ENCODE measurements at regions not wholly inside any gene's neighbourhood (a gene's known extent, or its start where the extent isn't known, plus 50 kb on each side); places are given as distances from the start of the nearest gene placed in this dataset.
"Not testable (repeated sequence)": the region's sequence is repeated elsewhere in the genome, so short reads cannot be mapped to it uniquely, and the experiment has no call there.

DNA sequence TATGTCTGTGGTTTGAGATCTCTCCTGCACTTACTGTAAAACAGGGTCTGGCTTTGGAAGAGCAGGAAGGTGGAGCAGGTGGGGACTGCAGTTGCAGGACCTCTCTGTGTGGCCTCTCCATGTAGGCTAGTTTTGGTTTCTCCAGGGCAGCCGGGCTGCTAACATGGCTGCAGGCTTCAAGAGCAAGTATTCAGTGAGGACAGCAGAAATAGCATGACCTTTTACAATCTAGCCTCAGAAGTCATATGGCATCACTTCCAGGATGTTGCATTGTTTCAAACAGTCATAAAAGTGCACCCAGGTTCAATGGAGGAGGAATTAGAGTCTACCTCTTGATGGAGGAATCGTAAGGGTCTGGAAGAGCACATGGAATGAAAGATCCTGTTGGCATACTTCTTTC is 728.7 kb downstream of the NTRK3 start:
- no peak for DNase-seq

DNA sequence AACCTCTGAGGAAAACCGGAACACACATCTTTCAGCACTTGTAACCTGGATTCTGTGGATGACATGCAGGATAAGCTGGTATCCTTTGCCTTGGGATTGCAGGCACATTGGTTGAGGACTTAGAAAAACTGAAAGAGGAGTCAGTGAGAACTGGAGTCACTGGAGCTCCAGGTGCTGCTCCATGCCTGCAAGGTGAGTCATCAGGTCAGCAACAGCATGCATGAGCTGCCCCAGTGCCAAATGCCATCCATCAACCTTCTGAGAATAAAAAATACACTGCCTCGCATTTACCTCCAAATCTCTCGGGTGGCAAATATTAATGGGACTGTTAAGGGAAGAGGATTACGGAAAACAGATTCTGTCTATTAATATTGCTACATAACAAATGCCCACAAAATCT is 729.1 kb downstream of the NTRK3 start:
- DNase-seq = no peak

DNA sequence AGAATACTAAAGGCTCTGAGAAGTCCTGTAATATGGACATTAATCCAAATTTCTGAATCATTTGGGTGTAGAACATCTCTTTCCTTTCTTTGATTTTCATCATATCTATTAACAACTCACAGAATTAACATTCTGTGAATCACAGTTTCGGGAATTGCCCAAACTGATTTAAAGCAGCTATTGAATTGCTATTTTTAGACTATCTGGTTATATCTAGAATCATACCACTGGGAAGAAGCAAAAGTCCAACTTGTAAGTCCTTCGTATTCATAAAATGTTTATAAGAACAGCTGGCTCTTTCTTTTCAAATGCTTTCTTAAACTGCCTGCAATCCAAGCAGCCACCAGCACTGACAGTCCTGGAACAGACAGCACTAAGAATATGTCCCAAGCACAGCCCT is 733.0 kb downstream of the NTRK3 start:
- no peak for DNase-seq

DNA sequence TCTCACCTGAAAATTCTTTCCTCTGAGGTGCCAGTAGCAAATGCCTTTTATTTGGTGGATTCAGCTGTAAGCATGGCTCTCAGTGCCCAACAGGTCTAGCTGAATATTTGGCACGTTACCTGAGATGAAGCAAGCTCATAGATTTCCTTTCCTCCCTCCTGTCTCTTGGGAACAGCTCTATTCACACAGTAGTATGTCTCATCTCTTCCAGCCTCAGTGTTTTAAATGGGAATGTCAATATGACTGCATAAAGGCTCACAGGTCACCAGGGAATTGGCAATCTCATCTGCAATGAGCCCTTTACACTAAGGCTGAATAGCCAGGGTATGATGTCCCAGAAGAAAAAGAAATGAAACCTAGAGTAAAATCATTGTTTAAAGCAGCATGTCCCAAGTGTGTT is 733.5 kb downstream of the NTRK3 start:
- DNase-seq = no peak

DNA sequence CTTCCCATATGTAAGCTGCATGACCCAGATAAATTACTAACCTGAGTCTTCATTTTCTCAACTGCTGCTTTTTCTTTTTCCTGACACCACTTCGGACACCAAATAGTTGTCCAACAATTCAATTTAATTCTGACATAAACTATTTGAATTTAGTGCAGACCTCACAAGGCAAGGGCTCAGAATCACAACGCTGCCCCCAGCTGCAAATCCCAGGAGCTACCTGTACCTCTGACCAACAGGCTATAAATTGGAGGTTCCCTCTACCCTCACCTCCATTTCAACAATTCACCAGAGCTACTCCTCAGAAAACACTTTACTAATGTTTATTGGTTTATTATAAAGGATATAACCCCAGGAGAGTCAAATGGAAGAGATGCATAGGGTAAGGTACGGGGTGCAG is 737.6 kb downstream of the NTRK3 start:
- no peak for DNase-seq

DNA sequence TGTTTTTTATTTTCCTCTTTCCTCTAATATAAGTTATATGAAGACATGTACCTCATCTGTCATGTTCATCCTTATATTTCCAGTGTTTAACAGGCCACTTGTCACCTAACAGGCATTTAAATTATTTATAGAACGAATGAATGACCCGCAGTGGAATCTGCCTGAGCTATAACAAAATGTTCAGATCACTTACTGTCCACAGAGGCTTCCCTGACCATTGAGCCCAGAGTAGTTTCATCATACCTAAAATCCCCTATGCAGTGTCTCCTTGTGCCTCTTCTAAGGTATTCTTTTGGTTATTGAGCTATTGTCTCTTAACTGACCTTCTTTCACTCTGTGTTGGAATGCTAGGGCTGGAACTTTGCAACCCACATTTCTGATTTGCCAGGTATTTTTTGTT is 748.5 kb downstream of the NTRK3 start:
- no peak for DNase-seq

DNA sequence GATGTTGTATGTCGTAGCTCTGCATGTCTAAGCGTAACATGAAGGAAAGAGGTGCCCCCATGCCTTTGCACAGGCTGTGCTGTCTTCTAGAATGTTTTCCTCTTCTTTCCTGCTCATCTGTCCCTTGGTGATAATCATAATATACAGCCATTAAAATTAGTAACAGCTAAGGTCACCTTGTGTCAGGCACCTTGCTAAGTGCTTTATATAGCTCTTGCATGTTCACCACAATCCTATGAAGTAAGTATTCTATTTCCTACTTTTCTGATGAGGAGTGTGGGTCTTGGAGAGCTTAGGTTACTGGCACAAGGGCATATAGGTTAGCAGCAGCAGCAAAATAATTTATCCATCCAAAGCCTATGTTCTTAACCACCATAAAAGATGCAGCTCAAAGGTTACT is 754.4 kb downstream of the NTRK3 start:
- DNase-seq = no peak

DNA sequence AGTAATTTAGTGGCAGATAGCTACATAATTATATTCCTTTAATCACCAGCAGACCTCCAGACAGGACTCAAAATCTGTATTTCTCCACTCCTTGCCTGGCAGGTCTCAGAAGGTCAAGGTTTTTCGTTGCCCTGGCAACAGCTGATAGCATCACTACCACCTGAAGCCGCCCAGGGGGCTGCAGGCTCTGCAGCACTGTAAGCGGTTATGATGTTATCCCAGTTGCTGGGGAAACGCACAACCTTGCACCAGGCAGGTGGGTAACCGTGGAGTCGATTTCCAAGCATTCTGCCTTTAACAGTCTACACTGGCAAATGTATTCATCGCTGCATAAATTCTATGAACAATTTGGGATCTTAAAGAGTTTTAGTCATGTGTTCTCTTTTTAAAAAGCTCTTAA is 756.3 kb downstream of the NTRK3 start:
- no peak for DNase-seq

DNA sequence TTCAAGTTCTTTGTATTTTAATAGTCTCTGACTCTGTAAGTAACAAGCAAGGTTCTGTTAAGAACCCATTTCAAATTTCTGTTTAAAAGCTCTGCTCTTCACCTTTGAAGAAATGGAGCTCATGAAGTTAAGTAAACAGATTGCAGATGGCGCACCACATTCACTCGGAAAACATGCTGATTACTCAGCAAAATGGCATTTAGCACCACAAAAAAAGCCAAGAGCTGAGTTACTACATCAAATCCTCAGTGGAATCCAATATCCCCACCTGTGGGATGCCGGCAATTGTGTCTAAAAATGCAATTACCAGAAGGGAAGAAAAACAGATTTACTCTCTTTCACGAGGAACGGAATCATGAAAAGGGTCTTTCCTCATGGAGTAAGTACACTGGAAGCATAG is 758.0 kb downstream of the NTRK3 start:
- DNase-seq = no peak

DNA sequence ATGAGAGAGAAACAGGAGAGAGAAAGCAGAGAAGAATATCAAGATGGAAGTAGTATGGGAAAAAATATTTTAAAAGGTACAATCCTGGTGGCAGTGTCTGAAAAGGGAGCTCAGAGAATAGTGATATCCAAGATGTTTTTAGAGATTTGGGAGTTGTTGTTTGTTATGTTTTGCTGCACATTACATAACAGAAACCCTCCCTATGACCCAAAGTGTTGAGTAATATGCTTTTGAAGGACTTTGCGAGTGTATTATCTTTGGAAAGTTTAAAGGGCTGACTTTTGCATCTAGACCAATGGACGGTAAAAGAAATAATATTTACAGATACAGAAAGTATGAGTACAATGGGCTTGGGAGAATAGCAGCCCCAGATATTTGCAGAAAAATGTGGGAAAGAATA is 759.7 kb downstream of the NTRK3 start:
- no peak for DNase-seq

DNA sequence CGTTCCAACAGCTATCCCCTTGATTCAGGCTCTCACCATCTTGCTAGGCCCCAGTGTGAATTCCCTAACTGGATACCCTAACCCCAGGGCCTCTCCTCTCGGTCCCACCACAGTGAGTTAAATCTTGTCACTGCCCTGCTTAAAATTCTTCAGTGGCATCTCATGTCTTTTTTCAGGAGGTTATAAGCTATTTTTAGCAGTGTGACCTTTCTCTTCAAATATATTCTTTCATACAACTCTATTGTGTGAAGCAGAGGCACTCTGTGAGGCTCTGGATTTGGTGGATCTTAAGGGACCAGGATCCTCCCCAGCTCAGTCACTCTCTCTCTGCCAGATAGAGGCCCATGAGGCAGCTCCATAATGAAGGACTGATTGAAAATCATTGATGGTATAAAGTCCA is 760.4 kb downstream of the NTRK3 start:
- no peak for DNase-seq

DNA sequence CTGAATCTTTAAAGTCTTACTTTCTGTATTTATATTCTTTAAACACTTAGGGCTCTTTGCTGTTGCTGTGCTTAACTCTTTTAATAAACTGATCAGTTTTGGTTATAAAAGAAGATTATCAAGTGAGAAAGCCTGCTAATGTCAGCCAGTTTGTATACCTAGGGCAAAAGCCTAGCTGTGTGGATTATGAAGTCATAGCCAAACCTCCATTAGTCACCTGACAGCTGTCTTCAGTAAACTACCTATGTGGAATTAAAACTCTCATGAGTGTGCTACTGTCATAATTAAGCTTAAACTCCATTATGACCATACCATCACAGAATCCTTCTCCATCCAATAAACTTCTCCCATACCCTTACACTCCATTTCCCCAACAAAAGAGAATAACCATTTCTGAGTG is 762.7 kb downstream of the NTRK3 start:
- DNase-seq = no peak

DNA sequence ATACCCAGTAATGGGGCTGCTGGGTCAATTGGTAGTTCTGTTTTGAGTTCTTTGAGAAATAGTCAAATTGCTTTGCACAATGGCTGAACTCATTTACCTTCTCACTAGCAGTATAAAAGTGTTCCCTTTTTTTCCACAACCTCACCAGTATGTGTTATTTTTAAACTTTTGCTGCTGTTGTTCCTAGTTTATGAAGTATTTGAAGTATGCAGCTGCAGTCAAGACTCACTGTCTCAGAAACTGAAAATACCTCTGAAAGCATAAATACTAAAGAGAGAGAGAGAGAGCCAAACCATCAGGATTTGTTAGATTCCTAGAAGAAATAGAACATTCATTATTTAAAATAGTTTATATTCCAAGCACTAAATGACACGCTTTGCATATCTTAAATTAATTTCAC is 764.2 kb downstream of the NTRK3 start:
- DNase-seq = no peak

DNA sequence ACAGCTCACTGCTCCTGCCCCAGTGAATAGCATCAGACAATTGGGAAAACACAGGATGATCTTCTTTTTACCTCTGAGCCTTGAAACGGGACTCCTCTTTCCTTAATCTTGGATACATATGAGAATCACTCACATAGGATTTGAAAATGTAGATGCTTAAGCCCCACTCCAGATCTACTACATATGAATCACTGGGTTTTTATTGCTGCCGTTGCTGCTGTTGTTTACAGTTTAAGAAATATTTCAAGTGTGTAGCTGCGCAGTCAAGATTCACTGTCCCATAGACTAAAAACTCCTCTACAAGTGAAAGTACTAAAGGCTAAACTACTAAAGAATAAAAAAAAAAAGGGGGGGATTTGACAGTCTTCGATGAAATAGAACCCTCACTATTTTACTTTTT is 765.9 kb downstream of the NTRK3 start:
- no peak for DNase-seq

DNA sequence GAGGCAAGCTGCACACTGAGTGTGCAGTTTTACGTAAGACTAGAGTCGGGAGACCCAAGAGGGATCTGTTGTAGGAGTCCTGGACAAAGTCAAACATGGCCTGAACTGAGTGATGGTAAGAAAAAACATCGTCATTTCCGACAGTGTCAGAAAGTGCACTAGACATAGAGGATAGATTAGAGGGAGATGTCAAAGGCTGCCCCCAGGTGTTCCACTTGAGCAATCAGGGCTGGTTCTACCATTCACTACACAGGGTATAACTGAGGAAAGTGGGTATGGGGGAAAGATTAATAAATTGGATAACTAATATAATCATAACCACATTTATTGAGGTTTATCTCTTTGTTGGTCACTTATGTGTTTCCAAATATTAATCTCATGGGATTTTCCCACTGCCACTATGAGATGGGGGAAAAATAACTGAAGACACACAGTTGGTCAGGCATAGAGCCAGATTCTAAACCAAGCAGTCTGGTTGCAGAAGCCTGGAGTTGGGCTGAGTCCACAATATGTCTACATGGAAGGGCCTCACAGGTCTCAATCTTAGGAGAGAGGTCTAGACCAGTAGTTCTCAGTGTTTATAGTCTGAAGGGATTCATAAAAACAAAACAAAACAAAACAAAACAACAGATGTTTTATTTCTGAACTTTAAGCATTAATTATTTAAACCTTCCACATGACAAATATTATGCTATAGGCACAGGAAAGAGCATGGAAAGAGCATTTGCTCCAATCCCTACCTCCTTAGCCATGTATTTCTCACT is 766.5 kb downstream of the NTRK3 start:
- no peak for DNase-seq

DNA sequence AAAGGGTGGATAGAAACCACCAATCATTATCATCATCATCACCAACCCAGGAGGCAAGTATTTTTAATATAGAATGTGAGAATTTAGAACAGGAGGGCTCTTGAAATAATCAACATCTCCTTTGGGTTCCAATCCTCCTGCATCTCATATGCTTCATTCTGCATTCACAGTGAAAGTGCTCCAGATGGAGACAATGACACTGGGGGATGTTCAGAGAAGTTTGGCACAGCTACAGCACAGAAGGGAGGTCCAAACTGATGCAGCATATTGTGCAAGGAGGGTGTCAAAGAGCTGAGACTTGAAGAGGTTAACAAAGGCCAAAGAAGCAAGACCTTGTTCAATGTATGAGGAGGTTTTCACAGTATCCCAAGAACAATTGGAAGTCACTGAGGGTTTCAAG is 767.1 kb downstream of the NTRK3 start:
- no peak for DNase-seq

DNA sequence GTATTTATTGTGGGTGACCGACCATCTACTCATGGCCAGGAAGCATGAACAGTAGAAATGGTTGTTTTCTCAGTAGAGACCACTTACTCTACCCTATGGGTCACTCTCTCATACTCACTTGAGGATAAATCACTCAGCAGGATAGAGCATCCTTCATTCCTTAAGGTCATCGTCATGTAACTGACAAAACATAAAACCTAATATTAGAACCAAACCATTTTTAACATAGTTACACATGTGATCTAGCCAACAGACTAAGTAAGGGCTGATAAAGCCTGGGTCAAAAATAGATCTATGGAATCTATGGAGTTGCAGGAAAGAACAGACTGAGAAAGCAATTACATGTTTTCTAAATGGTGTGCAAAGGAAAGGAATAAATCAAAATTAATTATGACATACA is 769.1 kb downstream of the NTRK3 start:
- DNase-seq = no peak

DNA sequence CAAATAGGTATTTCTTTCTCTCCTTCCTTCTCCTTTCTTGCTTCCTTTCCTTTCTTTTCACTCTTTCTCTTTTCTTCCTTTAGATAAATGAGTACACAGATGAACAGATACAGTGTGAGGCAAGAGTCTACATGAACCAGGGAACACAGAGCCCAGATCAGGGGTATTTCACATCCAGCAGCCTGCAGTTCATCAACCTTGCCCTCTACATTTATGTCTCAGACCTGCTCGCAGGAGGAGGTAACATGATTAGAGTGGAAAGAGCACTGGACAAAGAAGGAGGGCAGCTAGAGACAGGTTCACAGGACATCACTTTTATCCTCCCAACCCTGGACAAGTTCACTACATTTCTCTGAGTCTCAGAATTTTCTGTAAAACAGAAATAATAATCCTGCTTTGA is 773.1 kb downstream of the NTRK3 start:
- no peak for DNase-seq

DNA sequence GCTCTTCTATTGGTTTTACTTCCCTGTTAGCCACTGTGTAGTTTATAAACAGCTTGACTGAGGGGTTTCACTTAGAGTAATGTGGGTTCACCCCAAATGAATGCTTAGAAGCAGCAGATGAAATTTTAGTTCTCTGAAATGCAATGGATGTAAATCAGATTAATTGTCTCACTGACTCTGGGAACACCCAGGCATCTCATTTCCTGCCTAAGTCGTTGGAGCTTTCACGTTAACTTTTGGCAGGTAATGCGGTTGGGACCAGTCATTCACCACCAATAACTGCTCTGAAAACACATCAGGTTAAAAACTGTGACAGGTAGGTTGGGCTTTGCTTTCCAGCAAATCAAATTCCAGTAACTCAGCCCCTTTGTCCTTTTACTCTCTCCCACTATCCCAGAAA is 775.4 kb downstream of the NTRK3 start:
- DNase-seq = no peak

DNA sequence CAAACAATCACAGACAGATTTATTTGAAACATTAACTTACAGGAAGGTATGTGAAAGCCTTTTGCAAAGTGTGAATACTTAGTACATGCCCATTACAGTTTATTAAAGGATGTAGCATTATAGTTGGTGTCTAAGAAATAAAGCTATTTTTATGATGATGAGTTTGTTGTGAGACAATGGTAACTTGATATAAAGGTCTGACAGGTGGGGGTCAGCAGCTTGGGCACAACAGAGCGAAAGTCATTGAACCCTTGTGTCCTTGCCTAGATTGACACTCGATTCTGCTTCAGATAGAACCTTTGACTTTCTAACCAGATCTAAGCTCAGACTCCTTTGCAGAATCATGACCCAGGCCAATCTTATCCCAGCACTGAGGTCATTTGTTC is 777.9 kb downstream of the NTRK3 start:
- no peak for DNase-seq

DNA sequence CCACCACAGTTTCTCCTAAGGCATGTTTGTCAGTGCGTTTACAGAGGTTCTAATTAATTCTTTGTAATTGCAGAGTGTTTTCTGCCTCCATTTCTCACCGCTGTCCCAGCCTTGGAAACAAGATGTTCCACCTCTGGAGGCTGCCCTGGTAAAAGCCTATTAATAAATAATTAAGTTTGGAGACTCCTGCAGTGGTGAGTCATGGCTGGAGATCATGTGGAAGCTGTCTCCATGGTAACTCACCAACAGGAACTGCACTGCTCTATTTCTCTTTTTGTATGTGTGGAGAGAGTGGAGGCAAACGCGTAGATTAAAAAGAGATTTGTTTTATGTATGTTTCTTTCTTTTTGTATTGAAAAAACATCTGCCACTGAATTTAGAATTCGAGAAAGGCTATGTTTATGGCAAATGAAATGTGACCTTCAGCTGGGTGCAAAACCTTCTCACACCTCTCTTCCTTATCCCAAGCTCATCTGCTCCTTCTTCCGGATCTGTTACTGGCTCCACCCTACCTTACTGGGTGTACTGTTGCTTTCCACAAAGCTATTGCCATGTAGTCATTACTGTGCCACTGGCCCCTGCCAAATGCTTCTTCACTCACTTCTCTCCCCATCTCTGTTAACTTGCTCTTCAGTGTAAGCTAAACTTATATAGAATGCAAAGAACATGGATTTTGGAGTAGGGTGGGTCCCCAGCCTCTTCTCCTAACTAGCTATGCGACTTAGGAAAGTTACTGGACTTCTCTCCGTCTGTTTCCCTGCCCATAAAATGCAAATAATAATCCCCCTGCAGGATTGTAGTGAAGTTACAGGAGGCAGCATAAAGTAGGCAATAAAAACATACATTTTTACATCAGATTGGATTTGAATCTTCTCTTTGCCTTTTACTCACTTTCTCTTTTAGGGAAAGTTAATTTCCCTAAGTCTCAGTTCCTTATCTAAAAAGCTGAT is 778.5 kb downstream of the NTRK3 start:
- no peak for DNase-seq

DNA sequence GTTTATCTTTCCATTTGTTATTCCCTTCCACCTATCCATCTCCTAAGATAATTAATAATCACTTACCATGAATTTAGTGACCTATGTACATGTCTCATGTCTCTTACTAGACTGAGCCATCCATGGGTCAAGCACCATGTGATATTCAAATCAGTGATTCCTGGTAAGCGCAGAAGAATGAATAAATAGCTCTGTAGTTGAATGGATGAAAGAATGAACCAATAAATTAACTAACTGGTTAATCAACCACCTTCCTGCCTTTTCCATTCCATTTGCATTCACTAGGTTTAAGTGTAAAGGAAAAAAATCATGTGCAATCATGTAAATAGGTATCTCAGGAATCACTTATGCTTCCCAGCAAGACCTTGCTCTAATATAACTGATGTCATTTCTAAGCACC is 779.5 kb downstream of the NTRK3 start:
- DNase-seq = no peak

DNA sequence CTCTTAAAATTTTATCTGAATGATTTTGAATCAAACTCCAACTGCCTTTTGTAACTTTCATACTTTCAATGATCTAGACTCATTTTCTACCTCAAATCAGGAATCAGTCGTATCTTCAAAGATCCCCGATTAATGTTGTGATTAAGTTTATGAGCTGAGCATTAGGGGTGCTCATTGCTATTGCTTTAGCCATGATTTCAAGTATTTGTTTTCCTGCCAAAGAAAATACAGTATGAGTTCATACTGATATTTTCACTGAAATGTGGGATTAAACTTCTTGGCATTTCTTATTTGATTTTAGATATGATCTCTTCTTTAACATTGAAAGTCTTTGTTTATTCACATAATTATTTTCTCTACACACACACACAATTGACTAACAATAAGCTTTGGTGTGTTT is 785.6 kb downstream of the NTRK3 start:
- no peak for DNase-seq

DNA sequence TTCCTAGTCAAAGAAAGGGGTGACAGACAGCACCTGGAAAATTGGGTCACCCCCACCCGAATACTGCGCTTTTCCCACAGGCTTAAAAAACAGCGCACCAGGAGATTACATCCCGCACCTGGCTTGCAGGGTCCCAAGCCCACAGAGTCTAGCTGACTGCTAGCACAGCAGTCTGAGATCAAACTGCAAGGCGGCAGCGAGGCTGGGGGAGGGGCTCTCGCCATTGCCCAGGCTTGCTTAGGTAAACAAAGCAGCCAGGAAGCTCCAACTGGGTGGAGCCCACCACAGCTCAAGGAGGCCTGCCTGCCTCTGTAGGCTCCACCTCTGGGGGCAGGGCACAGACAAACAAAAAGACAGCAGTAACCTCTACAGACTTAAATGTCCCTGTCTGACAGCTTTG is 792.6 kb downstream of the NTRK3 start:
- DNase-seq = not testable (repeated sequence)

DNA sequence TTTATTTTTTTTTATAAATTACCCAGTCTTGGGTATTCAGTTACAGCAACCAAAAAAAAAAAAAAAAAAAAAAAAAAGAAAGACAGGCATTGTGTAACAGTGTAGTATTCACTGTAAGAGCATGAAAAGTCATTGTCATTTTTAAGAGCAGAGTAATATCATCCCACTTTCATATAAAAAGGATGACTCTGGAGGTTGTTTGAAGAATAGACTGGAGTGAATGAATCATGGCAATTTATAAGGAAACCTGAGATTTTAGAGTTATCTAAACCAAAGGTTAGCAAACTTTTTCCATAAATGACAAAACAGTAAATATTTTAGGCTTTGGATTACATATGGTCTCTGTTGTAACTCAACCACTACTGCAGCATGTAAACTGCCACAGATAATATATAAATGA is 794.9 kb downstream of the NTRK3 start:
- DNase-seq = no peak
